Type B pancreatic cell (in vitro differentiated cells): ENCODE measurements at regions not wholly inside any gene's neighbourhood (a gene's known extent, or its start where the extent isn't known, plus 50 kb on each side); places are given as distances from the start of the nearest gene placed in this dataset.

Experiments
- DNase-seq: peaks from one replicate; pipeline ENCODE4 v3.0.0; 2021; ENCODE audit warnings: mixed read lengths; ENCODE audit not compliant: unreplicated experiment; ENCODE audit errors: extremely low spot score
- H3K27ac Mint-ChIP-seq: 2 replicates; pipeline ENCODE4 v1.8.0; 2021; ENCODE audit warnings: mild to moderate bottlenecking, mixed read lengths
- H3K27me3 Mint-ChIP-seq: 2 replicates; pipeline ENCODE4 v1.8.0; 2021; ENCODE audit warnings: mixed read lengths
- H3K36me3 Mint-ChIP-seq: 2 replicates; pipeline ENCODE4 v1.8.0; 2021; ENCODE audit warnings: mixed read lengths
- H3K4me1 Mint-ChIP-seq: one replicate; pipeline ENCODE4 v1.8.0; 2021; ENCODE audit warnings: mixed read lengths; ENCODE audit not compliant: unreplicated experiment
- H3K4me3 Mint-ChIP-seq: 2 replicates; pipeline ENCODE4 v1.8.0; 2021; ENCODE audit warnings: mild to moderate bottlenecking, mixed read lengths
- H3K9me3 Mint-ChIP-seq: 2 replicates; pipeline ENCODE4 v1.8.0; 2021; ENCODE audit warnings: mixed read lengths
- TF ChIP-seq, protein P1 (sequence below): fragments of 200-600 bp; sonication (generic); conservative IDR thresholded peaks from 2 replicates; pipeline ENCODE4 v1.5.0; 2021; ENCODE audit warnings: antibody characterized with exemption, mild to moderate bottlenecking

GRCh38 chr1:192439373-192440025 is 122.7 kb downstream of the RGS21 start:
- H3K9me3 Mint-ChIP-seq = no peaks in the 10 kb centered on the region
- H3K4me3 Mint-ChIP-seq = no peak overlapping the region

DNA sequence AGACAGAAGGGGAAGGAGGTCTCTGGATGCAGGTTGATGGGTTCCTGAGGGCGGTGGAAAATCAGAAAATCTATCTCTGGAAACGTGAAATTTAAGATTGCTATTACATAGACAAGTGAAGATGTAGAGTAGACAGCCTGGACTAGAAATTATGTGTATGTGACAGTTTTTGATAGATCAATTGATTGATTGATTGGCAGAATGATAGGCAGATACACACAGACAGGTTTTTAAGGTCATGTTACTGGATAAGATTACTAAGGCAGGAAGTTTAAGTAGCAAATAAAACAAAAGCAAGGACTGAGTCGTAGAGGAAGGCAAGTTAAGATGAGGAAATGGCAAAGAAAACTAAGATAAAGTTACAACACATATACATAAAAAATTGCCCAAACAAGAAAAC is 124.7 kb downstream of the RGS21 start:
- no peaks in the 10 kb centered on the region for H3K9me3 Mint-ChIP-seq
- TF ChIP-seq, protein P1, sequence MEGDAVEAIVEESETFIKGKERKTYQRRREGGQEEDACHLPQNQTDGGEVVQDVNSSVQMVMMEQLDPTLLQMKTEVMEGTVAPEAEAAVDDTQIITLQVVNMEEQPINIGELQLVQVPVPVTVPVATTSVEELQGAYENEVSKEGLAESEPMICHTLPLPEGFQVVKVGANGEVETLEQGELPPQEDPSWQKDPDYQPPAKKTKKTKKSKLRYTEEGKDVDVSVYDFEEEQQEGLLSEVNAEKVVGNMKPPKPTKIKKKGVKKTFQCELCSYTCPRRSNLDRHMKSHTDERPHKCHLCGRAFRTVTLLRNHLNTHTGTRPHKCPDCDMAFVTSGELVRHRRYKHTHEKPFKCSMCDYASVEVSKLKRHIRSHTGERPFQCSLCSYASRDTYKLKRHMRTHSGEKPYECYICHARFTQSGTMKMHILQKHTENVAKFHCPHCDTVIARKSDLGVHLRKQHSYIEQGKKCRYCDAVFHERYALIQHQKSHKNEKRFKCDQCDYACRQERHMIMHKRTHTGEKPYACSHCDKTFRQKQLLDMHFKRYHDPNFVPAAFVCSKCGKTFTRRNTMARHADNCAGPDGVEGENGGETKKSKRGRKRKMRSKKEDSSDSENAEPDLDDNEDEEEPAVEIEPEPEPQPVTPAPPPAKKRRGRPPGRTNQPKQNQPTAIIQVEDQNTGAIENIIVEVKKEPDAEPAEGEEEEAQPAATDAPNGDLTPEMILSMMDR = no peak
- no peak overlapping the region for H3K4me3 Mint-ChIP-seq
- DNase-seq = no peak
- H3K4me1 Mint-ChIP-seq = no peaks in the 10 kb centered on the region
- H3K27me3 Mint-ChIP-seq = no peaks in the 10 kb centered on the region
- no peaks in the 10 kb centered on the region for H3K36me3 Mint-ChIP-seq
- no peak overlapping the region for H3K27ac Mint-ChIP-seq

More at GRCh38 chr1:192439373-192440025, 122.7 kb downstream of the RGS21 start:
- TF ChIP-seq, protein P1 = no peak
- no peak overlapping the region for H3K27ac Mint-ChIP-seq
- H3K27me3 Mint-ChIP-seq = no peaks in the 10 kb centered on the region
- no peak for DNase-seq
- H3K36me3 Mint-ChIP-seq = no peaks in the 10 kb centered on the region
- no peaks in the 10 kb centered on the region for H3K4me1 Mint-ChIP-seq

DNA sequence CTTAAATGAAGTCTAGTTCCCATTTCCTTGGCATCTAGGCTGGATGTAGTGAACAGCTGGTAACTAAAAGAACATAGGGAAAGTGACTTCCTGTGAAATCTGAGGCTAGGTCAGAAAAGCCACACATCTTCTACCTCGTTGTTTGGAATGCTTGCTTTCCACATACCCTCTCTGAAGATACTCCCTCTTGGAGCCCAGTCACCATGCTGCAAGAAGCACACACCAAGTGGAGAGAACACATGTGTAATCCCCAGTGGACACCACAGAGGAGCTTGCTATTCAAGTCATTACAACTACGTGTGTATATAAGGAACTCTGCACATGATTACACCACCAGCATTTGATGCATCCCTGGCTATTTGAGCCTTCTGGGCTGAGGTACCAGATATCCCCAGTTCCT is 125.9 kb downstream of the RGS21 start:
- H3K27me3 Mint-ChIP-seq = no peaks in the 10 kb centered on the region
- H3K4me3 Mint-ChIP-seq = no peak overlapping the region
- TF ChIP-seq, protein P1 = no peak
- DNase-seq = no peak
- H3K27ac Mint-ChIP-seq = no peak overlapping the region
- H3K36me3 Mint-ChIP-seq = no peaks in the 10 kb centered on the region
- no peaks in the 10 kb centered on the region for H3K4me1 Mint-ChIP-seq
- H3K9me3 Mint-ChIP-seq = no peaks in the 10 kb centered on the region

DNA sequence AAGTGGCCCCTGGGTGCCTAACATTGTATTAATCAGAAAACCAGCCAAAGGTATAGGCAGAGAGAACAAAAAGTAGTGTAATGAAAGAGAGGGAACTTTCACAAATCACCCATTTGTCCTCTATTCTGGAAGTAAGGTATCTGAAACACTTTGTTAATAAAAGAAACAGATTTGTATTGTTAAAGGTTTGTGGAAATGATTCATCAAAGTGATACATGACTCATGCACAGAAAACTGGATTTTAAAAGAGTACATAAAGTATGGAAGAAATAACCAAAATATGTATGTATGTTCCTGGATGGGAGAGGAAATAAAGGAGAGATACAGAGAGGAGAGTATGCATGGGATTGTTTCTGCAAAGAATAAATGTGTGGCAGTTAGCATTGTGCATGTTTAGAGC is 126.8 kb downstream of the RGS21 start:
- no peak for DNase-seq

GRCh38 chr1:192445241-192445640 is 128.4 kb downstream of the RGS21 start:
- no peak overlapping the region for H3K4me3 Mint-ChIP-seq
- DNase-seq = no peak
- H3K4me1 Mint-ChIP-seq = no peaks in the 10 kb centered on the region
- H3K27me3 Mint-ChIP-seq = no peaks in the 10 kb centered on the region
- H3K9me3 Mint-ChIP-seq = no peaks in the 10 kb centered on the region
- no peaks in the 10 kb centered on the region for H3K36me3 Mint-ChIP-seq
- no peak overlapping the region for H3K27ac Mint-ChIP-seq
- TF ChIP-seq, protein P1 = no peak

More for the DNA sequence above, 126.8 kb downstream of the RGS21 start:
- no peak overlapping the region for H3K4me3 Mint-ChIP-seq
- no peaks in the 10 kb centered on the region for H3K27me3 Mint-ChIP-seq
- H3K36me3 Mint-ChIP-seq = no peaks in the 10 kb centered on the region
- no peaks in the 10 kb centered on the region for H3K9me3 Mint-ChIP-seq
- H3K4me1 Mint-ChIP-seq = no peaks in the 10 kb centered on the region
- no peak overlapping the region for H3K27ac Mint-ChIP-seq
- TF ChIP-seq, protein P1 = no peak
